NCI-H510A treated with DMSO at 0.1 percent for 48 hours (cell line): ENCODE measurements at regions not wholly inside any gene's neighbourhood (a gene's known extent, or its start where the extent isn't known, plus 50 kb on each side); places are given as distances from the start of the nearest gene placed in this dataset.

Experiments used
- DNase-seq: peaks from one replicate; lab custom pipeline; 2025; lab: John Stamatoyannopoulos, UW

DNA sequence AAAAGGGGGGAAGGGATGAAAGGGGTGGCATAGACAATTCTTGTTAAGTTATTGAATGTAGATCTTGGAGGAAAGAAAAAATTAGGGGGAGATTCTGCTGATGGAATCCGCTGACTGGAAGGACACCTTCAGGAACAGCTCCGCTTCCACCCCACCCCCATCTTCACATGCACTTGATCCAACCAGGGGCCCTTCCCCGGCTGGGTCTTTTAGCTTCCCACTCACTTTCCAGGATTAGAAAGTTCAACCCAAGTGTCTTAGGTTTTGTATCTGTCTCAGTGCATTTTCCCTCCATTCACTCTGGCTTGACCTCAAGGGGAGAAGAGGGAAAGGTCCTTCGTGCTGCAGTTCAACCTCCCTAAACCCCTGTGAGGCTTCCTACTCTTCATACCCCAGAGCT is 141.4 kb downstream of the IRS2 start:
- DNase-seq: no peak

DNA sequence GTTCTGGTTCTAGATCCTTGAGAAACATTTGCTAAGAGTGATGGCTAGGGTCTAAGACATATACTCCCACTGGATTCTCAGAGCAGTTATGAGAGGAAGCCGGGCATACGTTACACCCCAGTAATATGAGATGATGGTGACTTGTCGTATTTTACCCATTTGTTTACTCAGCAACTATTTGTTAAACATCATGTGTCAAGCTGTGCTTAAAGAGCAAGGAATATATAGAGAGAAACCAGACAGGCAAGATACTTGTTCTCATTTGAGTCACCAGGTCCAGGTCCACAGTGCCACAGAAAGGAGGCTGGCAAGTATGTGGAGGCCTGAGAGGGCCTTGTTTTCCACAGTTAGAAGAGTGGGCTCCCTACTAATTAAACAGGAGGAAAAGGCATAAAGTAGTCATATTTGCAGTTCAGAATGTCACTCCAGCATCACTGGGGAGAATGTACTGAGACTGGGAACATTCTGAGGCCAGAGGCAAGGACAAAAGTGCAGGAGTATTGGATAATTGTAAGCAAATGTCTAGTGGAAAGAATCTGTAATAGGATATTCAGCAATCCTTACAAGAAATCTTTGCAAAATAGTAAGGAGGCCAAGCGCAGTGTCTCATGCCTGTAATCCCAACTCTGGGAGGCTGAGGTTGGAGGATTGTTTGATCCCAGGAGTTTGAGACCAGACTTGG is 142.2 kb downstream of the IRS2 start:
- DNase-seq: peak; percentile 1

DNA sequence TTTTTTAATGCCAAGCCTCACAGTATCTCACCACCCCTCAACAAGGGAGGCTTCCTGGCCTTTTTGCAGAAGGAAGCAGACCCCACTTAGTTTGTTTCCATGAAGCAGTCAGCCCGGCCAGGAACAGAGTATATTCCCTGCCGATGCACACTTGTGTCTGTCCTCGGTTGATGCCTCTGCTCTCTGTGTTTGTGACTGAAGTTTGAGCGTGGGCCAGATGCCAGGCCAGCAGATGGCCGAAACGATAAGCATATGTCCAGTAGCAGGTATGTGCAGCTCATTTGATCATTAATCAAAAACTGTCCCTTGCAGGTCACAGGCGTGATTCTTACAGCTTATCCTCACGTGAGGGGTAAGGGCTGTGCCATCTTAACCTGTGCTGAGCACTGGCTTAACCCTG is 144.0 kb downstream of the IRS2 start:
- DNase-seq: no peak

DNA sequence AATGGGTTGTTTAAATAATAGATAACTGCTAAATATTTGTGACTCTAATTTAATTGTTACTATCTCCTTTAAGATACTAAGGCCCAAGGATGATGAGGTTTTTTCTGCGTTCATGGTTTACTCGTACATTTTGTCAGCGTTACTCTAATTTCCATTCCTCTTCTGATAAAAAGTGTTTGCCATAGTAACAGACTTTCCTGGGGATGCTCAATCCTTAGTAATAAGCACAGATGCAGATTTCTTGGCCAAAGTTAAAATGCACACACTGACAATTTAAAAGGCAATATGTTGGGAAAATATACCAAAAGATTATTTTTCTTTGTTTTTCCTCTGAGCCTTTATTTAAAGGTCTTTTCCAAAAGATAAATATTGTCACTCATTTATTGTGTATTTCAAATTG is 149.6 kb downstream of the IRS2 start:
- DNase-seq: no peak

DNA sequence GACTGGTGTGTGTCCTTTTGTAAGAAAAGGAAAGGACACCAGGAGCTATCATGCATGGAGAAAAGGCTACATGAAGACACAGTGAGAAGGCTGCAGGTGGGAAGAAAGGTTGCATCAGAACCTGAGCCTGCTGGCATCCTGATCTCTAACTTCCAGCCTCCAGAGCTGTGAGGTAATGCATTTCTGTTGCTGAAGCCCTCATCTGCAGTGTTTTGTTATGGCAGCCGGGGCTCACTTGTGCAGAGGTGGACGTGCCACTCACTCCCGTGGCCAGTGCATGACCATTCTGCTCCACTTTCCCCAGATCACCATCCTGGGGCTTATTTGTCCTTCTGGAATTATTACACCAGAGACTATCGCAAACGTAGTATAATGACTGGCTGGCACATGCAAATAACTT is 155.3 kb downstream of the IRS2 start:
- no peak for DNase-seq

GRCh38 chr13:109630271-109630670 is 156.1 kb downstream of the IRS2 start:
- DNase-seq: no peak

GRCh38 chr13:109629737-109630136 is 156.6 kb downstream of the IRS2 start:
- DNase-seq: no peak

DNA sequence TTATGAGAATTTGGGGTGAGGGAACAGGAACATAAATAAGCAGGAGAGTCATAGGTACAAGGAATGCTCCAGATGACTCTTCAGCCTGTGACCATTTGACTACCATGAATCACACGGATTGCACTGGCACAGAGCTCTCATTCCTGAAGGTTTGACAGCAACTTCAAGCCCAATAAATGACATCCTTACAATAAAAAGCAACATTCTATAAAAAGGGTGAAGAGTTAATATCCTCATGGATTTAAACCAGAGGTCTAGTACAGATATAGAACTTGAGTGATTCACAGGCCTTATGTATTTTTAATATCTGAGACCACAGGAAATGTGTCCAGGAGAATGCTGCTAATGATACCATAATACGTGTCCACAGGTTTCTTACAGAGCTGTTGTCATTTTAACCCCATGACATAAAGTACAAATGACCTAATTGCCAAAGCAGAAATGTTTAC is 158.1 kb downstream of the IRS2 start:
- no peak for DNase-seq

DNA sequence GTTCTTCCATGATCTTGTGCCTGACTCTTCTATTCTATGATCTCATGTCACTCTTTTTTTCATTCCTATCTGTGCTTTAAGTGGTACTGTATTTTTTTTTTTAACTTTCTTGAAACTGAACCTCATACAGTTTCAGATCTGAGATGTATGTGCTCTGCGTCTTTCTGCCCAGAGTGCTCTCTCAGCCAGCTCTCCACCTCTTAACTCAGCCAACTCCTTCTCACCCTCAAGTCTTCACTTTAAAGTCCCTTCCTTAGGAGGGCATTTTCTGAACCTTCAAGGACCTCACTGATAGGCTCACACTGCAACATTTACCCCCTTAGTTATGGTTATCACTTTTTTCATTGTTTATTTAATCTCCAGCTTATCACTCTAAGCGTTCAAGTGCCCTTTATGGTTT is 158.7 kb downstream of the IRS2 start:
- no peak for DNase-seq

DNA sequence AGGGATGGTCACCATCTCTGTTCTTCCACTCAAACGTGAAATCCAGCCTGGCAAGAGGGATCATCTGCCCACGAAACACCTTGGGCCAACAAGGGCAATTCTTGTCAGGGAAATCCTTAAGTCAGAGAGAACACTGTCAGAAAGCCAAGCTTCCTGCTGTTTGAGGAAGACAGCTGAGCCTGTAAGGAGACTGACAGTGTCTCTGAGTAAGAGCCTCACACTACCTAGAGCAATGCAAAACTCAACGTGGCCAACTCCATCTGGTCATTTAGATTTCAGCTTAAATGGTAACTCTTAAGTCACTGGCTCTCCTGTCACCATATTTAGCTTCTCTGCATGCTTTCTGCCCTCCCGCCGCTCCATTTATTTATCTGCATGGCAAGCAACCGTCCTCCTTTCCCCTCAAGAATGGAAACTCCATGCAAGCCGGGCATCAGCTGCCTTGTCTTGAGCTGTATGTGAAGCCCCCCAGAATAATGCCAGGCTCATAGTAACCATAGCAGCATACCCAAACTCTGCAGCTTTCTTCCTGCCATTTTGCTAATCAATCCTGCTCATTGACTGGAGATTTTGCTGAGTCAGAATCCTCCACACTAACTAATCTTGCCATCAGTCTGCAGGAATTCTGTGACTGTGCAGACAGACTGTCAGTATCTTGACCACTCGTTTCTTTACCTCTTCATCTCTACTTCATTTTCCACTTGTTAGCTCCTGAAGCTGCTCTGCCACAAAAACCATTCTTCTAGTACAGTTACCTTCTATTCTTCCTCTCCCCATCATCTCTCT is 159.8 kb downstream of the IRS2 start:
- no peak for DNase-seq

GRCh38 chr13:109625156-109625555 is 161.2 kb downstream of the IRS2 start:
- DNase-seq: no peak

DNA sequence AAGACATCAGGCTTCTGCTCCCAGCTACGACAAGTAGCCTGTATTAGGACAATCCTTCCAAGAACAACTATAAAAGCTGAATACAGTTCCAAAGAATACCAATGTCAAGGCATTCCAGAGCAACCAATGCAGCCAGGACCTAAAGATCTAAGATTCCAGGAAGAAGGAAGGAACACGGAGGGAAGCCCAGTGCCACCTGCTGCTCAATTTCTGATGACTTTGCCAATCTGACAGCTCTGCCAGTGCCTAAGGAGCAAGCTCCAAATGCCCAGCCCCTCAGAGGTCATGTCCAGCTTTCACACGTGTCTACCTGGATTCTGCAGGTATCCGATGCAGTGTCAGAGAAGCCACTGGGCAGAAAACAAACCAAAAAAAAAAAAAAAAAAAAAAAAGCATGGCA is 164.4 kb downstream of the IRS2 start:
- no peak for DNase-seq

DNA sequence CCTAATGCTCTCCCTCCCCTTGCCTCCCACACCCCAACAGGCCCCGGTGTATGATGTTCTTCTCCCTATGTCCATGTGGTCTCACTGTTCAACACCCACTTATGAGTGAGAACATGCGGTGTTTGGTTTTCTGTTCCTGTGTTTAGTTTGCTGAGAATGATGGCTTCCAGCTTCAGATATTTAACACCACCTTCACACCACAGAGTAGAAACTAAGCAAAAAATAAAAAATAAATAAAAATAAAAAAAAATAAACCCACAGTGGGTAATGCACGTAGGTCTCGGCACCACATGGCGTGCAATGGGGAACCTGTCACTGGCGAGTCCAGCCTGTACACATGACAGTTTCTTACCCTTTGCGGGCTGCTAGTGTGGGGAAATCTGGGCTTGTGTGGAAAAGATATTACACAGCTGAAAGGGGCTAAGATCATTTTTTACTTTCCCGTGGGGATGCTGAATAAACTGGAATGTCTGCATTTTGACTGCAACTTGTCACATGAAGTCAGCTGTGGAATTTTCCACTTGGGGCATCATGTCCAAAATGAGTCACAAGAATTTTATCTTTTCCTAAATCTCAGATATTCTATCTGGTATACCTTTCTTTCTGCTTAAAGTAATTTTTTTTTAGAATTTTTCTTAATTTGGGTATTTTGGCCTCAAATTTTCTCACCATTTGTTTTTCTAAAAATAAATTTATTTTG is 170.5 kb downstream of the IRS2 start:
- DNase-seq: no peak

- DNase-seq: no peak
Observed at GRCh38 chr13:109611912-109612691, 174.3 kb downstream of the IRS2 start.

GRCh38 chr13:109610517-109610916 is 175.9 kb downstream of the IRS2 start:
- DNase-seq: no peak

DNA sequence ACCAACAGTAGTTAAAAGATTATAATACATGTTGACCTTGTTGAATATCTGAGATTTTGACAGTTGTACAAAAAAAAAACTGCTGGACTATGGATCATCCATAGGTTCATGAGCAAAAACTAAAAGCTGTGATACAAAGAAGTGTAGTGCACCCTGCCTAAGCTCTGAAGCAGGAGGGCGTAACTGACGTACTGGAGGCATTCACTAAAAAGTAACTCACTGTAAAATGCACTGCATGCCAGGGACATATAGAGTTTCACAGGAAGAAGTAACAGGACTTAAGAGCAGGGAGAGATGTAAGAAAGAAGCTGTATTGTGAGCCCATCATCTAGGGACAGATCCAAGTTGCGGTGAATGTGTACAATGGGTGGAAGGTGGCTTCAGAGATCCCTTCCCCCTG is 177.9 kb downstream of the IRS2 start:
- DNase-seq: no peak

DNA sequence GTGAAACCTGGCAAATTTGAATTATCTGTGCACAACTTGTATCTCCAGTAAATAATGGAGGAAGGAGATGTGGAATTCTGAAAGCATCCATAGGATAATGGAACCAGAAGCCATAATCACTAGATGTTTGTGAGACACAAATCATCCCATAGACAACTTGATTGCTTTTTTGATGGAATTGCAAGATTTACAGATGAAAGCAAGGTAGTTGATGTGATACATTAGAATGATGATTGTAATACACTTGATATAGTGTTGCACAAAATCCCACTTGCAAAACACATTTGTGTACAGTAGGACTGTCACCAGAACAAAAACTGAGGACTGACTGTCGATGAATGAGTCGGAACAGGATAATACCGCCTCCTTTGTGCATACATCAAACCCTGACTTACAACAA is 178.3 kb downstream of the IRS2 start:
- no peak for DNase-seq

DNA sequence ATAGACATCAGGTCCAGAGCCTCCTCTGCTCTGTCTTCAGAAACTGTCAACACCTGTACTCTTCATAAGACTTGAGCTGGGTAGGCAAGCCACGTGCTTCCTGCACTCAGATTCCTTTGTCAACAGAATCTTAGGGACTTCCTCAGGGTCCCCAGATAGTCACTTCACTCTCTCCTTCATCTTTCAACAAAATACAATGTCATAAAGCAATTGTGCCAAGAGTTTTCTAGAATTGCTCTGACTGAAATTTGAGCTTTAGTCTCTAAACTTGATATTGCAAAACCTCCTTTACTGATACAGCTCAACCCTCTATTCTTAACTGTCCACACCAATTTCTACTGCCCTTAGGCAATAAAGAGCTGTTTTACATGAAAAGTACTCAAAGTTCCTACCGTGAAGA is 179.9 kb downstream of the IRS2 start:
- DNase-seq: no peak

DNA sequence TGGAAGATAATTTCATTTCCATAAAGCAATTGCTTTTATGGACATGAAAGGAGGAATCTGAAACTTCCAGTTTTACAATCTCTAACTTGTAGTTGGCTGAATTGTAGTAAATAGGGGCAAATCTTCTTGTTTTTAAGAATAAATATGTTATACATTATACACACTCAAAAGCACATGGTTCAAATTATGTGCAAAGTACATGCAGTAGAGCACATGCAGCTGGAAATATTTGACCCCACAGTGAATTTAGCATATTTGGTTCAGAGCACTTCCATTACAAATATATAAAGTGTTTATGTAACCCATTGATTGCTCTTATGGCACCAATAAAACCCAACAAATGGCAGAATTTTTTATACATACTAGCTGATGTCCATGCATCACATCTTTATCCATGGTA is 180.5 kb downstream of the IRS2 start:
- DNase-seq: no peak

- DNase-seq: no peak
Observed at GRCh38 chr13:109604894-109605293, 181.5 kb downstream of the IRS2 start.

DNA sequence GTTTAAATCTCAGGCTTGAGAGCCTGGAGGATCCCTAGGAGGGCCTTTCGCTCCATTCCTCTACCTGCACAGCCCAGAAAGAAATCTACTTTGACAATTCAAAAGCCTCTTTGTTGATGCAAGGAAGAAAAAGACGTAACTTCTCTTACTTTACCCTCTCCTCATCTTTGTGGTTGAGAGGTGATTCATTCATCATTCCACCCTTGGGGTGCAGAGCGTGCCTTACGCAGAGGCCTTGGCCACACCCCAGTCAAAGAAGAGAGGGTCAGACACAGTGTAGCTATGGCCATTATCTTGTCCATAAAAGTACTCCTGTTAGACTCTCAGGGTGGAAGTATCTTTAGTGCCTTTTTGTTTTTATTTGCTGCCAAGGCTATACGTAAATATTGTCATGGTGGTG is 184.0 kb downstream of the IRS2 start:
- DNase-seq: no peak

DNA sequence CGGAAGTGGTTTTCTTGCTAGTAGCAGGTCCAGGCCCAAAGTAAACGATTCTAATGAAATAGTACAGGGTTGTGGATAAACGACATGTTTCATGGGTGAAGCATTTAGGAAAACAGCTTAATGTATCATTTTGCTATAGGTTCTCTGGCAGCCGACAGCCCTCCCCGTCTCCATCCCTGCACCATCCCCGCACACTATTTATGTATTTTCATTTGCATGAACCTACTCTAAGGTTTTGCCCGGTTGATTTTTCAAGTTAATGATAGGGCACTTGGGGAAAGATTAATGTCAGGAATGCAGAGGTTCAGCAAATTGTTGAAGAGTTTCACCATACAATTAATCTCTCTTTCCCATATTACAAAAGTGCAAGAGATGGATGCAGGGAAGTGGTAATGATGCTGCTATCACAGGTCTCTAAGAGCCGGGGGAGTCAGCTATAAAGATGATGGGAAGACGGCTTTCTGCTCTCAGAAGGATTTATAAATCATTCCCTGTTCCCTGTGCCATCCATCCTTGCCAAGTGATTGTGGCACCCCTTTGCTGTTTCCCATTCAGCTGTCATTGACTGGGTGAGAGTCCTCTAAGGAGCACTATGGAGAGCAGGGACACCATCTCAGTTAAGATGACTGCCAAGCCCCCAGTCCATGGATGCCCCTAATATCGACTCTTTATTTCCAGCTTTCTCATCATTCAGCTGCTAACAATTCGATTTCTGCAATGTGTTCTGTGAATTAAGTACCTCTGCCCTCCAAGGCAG is 186.3 kb downstream of the IRS2 start:
- DNase-seq: no peak
